Esophagus muscularis mucosa (tissue), 4 donors: ENCODE measurements at regions not wholly inside any gene's neighbourhood (a gene's known extent, or its start where the extent isn't known, plus 50 kb on each side); places are given as distances from the start of the nearest gene placed in this dataset.
A peak's percentile ranks its signal among the peaks of the same experiment; 100 is the strongest.

Source experiments
- DNase-seq: peaks from one replicate; pipeline ENCODE4 v3.0.0-alpha.2; 2017; ENCODE audit errors: extremely low spot score
- H3K27ac ChIP-seq, 4 donors: fragments of 200-600 bp; sonication (generic); replicated peaks in 1 of 4; 1 replicate in 3 of 4; 2 replicates in 1 of 4; pipeline ENCODE4 v1.5.1; 2016 to 2019; ENCODE audit warnings: mild to moderate bottlenecking in 1 of 4
- H3K27me3 ChIP-seq, 4 donors: fragments of 200-600 bp; sonication (generic); one replicate each; pipeline versions ENCODE4 v1.5.1 to v1.6.0; 2016 to 2019
- H3K36me3 ChIP-seq, 4 donors: fragments of 200-600 bp; sonication (generic); one replicate each; pipeline ENCODE4 v1.5.1; 2016 to 2019
- H3K4me1 ChIP-seq, 4 donors: fragments of 200-600 bp; sonication (generic); one replicate each; pipeline ENCODE4 v1.5.1; 2016 to 2019
- H3K4me3 ChIP-seq, 4 donors: fragments of 200-600 bp; sonication (generic); 1 replicate in 2 of 4; 2 replicates in 2 of 4; pipeline ENCODE4 v1.5.1; 2016 to 2019; ENCODE audit warnings: mild to moderate bottlenecking in 4 of 4, moderate library complexity in 1 of 4
- H3K9me3 ChIP-seq, 4 donors: fragments of 200-600 bp; sonication (generic); 1 replicate in 3 of 4; 2 replicates in 1 of 4; pipeline ENCODE4 v1.5.1; 2016 to 2019
- CTCF ChIP-seq, 3 experiments: fragments of 200-600 bp in 2 of 3; fragments of 450-650 bp in 1 of 3; sonication (generic) in 2 of 3; IDR thresholded peaks; one replicate each; pipeline ENCODE4 v1.5.1; 2017 to 2019; ENCODE audit warnings: antibody characterized with exemption in 3 of 3, mild to moderate bottlenecking in 2 of 3, moderate library complexity in 1 of 3
- EP300 ChIP-seq: sonication (generic); formaldehyde crosslinking; IDR thresholded peaks from one replicate; pipeline ENCODE4 v1.6.1; 2017; ENCODE audit warnings: antibody characterized with exemption
- POLR2A ChIP-seq: fragments of 450-650 bp; IDR thresholded peaks from one replicate; pipeline ENCODE4 v1.6.1; 2017; ENCODE audit warnings: antibody characterized with exemption, moderate library complexity, mild to moderate bottlenecking, low read depth
- POLR2AphosphoS5 ChIP-seq, 2 donors: sonication (generic); formaldehyde crosslinking; IDR thresholded peaks; one replicate each; pipeline ENCODE4 v1.6.1; 2017; ENCODE audit warnings: antibody characterized with exemption in 2 of 2
- WGBS: methylation state at CpG from one replicate; pipeline ENCODE4 v1.1.5; 2018; 5-methylcytosine and 5-hydroxymethylcytosine counted together
- intact Hi-C: fragments of 100-400 bp; cut with DNase I; formaldehyde crosslinking; loops from one replicate; pipeline ENCODE4 v1.15.1; 2023

DNA sequence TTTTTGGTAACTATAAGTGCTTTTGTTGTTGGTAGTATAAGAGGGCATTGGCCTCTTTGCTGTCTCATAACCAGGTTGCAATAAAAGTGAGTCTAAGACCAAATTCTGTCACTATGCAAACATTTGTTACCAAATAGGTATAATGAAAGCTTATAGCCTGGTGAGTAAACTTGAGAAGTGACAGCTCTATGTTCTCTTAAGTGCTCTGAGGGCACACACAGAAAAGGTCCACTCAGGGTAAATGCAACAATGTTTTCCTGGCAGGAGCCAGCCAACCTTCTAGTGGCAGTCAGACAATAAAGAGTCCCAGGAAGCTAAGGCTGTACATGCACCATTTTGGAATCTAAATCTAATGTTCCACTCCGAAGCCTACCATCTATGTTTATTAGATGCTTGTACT, 262.1 kb upstream of the TGFBR2 start:
- TF ChIP-seq POLR2A, result no peak
- TF ChIP-seq CTCF (IDR thresholded peaks at IDR 0.05), result no peak
- TF ChIP-seq EP300, result no peak
- TF ChIP-seq POLR2AphosphoS5 (IDR thresholded peaks at IDR 0.05), result no peak
- Histone ChIP-seq H3K4me1 (peaks cover 19 to 34% (median 24%) of the 10 kb centered on the region in 4 donors), H3K27me3 (no peaks in the 10 kb centered on the region), H3K27ac (peak overlapping the region in 1 of 4 donors; percentile 6), H3K9me3 (no peaks in the 10 kb centered on the region), H3K36me3 (no peaks in the 10 kb centered on the region), H3K4me3 (no peak overlapping the region)
- DNase-seq, result no peak
- intact Hi-C loops, result loop anchor here (10.0 kb wide), 1 partner anchor 351 kb away; no protein-coding TSS in a partner anchor
- WGBS, result 100% methylated on average over 1 of the region's 1 CpG

GRCh38 chr3:30346933-30347320, 259.5 kb upstream of the TGFBR2 start:
- H3K4me1 ChIP-seq, result peaks cover 21 to 43% (median 30%) of the 10 kb centered on the region in 4 donors
- H3K4me3 ChIP-seq, result no peak overlapping the region
- no peaks in the 10 kb centered on the region for H3K27me3 ChIP-seq
- DNase-seq, result no peak
- TF ChIP-seq EP300, result no peak
- TF ChIP-seq CTCF (IDR thresholded peaks at IDR 0.05), result no peak
- TF ChIP-seq POLR2A, result no peak
- no peak for TF ChIP-seq POLR2AphosphoS5 (IDR thresholded peaks at IDR 0.05)
- no peaks in the 10 kb centered on the region for H3K9me3 ChIP-seq
- no peaks in the 10 kb centered on the region for H3K36me3 ChIP-seq
- no peak overlapping the region for H3K27ac ChIP-seq
- intact Hi-C loops, result loop anchor here (10.0 kb wide), 1 partner anchor 348 kb away; no protein-coding TSS in a partner anchor

DNA sequence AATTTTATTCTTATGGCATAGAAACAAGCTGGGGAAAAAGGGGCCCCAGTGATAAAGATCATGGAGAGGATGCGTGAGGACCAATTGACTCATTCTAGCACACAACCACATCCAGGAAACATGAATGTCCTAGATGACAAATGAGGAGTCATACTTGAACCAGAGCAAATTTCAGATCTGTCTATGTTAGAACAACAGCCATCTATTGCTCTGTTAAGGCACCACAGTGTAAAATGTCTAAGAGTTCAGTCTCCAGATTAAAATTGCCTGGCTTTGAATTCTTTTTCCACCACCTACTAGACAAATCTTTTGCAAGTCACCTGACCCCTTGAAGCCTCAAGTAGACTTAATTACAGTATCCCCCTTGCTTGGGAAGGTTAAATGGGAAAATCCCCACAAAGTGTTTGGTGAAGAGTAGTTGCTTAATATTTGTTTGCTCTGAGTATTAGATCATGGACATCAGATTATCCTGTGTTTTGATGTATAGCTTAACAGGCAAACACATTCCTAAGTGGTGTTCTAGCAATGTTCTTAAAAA, 258.7 kb upstream of the TGFBR2 start:
- no peak overlapping the region for H3K27ac ChIP-seq
- no peak for TF ChIP-seq POLR2AphosphoS5 (IDR thresholded peaks at IDR 0.05)
- no peak for TF ChIP-seq CTCF (IDR thresholded peaks at IDR 0.05)
- no peak for TF ChIP-seq POLR2A
- no peak for TF ChIP-seq EP300
- intact Hi-C loops, result loop anchor here (10.0 kb wide), 1 partner anchor 347 kb away; no protein-coding TSS in a partner anchor
- no peak for DNase-seq
- H3K27me3 ChIP-seq, result no peaks in the 10 kb centered on the region
- H3K4me3 ChIP-seq, result no peak overlapping the region
- peaks cover 16 to 42% (median 28%) of the 10 kb centered on the region in 4 donors for H3K4me1 ChIP-seq
- 47% methylated on average over 1 of the region's 1 CpG for WGBS
- H3K36me3 ChIP-seq, result no peaks in the 10 kb centered on the region
- no peaks in the 10 kb centered on the region for H3K9me3 ChIP-seq

GRCh38 chr3:30349507-30349906, 256.9 kb upstream of the TGFBR2 start:
- H3K9me3 ChIP-seq, result no peaks in the 10 kb centered on the region
- H3K36me3 ChIP-seq, result no peaks in the 10 kb centered on the region
- TF ChIP-seq EP300 (no peak), CTCF (IDR thresholded peaks at IDR 0.05) (no peak), POLR2AphosphoS5 (IDR thresholded peaks at IDR 0.05) (no peak), POLR2A (no peak)
- H3K27ac ChIP-seq, result peak overlapping the region in 1 of 4 donors; percentile 32
- peaks cover 27 to 52% (median 37%) of the 10 kb centered on the region in 4 donors for H3K4me1 ChIP-seq
- DNase-seq, result no peak
- 77% methylated on average over 3 of the region's 3 CpGs for WGBS
- H3K4me3 ChIP-seq, result no peak overlapping the region
- no peaks in the 10 kb centered on the region for H3K27me3 ChIP-seq
- intact Hi-C loops, result loop anchor here (10.0 kb wide), 1 partner anchor 345 kb away; no protein-coding TSS in a partner anchor

DNA sequence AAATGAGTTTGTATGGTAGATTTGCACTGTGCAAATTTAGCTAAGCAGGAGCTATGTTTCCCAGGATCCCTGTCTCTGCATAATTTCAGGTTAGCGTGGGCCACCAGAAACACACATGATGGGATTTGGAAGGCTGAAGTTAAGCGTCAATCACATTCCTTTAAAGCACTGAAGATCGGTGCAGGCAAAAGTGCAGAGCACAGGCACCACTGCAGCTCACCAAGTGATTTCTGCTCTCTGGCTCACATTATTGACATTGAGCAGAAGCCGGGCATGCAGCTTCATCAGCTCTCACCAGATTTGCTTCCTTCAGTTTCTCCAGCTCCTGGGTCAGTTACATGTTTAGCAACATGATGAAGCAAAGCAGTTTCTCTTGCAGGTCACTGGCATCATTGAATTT, 256.4 kb upstream of the TGFBR2 start:
- TF ChIP-seq CTCF (IDR thresholded peaks at IDR 0.05) (no peak), POLR2A (no peak), EP300 (no peak), POLR2AphosphoS5 (IDR thresholded peaks at IDR 0.05) (no peak)
- no peaks in the 10 kb centered on the region for H3K36me3 ChIP-seq
- no peak overlapping the region for H3K4me3 ChIP-seq
- WGBS, result 72% methylated on average over 4 of the region's 4 CpGs
- H3K4me1 ChIP-seq, result peaks cover 32 to 57% (median 41%) of the 10 kb centered on the region in 4 donors
- intact Hi-C loops, result no loop called here
- no peak for DNase-seq
- H3K27ac ChIP-seq, result peak overlapping the region in 1 of 4 donors; percentile 32
- no peaks in the 10 kb centered on the region for H3K9me3 ChIP-seq
- H3K27me3 ChIP-seq, result no peaks in the 10 kb centered on the region
